SK-MEL-5 (cell line): ENCODE measurements at regions not wholly inside any gene's neighbourhood (a gene's known extent, or its start where the extent isn't known, plus 50 kb on each side); places are given as distances from the start of the nearest gene placed in this dataset.
"Not testable (repeated sequence)": the region's sequence is repeated elsewhere in the genome, so short reads cannot be mapped to it uniquely, and the experiment has no call there.

Experiments
- DNase-seq: peaks from one replicate; pipeline ENCODE4 v3.0.0-alpha.2; 2016; ENCODE audit warnings: low read depth, low spot score
- in situ Hi-C: cut with HindIII; loops from 2 replicates; pipeline ENCODE4 v1.10.0; 2016; ENCODE audit warnings: low sequenced_read_pairs, high pct_unique_total_duplicates, low pct_unique_long_range_greater_than_20kb

GRCh38 chr10:43998021-43998809 lies 349.5 kb upstream of the ZNF32 start:
- DNase-seq: no peak
- in situ Hi-C loops: no loop called here

- in situ Hi-C loops: no loop called here
- DNase-seq: no peak
Measured at GRCh38 chr10:43997330-43997729, 348.6 kb upstream of the ZNF32 start.

- in situ Hi-C loops: no loop called here
Measured at GRCh38 chr10:43994539-43994938, 345.9 kb upstream of the ZNF32 start.

GRCh38 chr10:43992816-43993215 lies 344.1 kb upstream of the ZNF32 start:
- in situ Hi-C loops: not testable (repeated sequence)

More at GRCh38 chr10:43994539-43994938, 345.9 kb upstream of the ZNF32 start:
- no peak for DNase-seq

GRCh38 chr10:43986374-43986773 lies 337.7 kb upstream of the ZNF32 start:
- no peak for DNase-seq
- in situ Hi-C loops: no loop called here

More at GRCh38 chr10:43992816-43993215, 344.1 kb upstream of the ZNF32 start:
- not testable (repeated sequence) for DNase-seq

GRCh38 chr10:43985941-43986340 lies 337.3 kb upstream of the ZNF32 start:
- in situ Hi-C loops: no loop called here

GRCh38 chr10:43983856-43984271 lies 335.2 kb upstream of the ZNF32 start:
- no peak for DNase-seq
- in situ Hi-C loops: no loop called here

More at GRCh38 chr10:43985941-43986340, 337.3 kb upstream of the ZNF32 start:
- no peak for DNase-seq

- no peak for DNase-seq
- in situ Hi-C loops: no loop called here
Measured at GRCh38 chr10:43983405-43983804, 334.7 kb upstream of the ZNF32 start.

- in situ Hi-C loops: no loop called here
- no peak for DNase-seq
Measured at GRCh38 chr10:43982250-43982649, 333.6 kb upstream of the ZNF32 start.

GRCh38 chr10:43981696-43982095 lies 333.0 kb upstream of the ZNF32 start:
- in situ Hi-C loops: no loop called here
- no peak for DNase-seq

- in situ Hi-C loops: no loop called here
Measured at GRCh38 chr10:43981232-43981631, 332.6 kb upstream of the ZNF32 start.

GRCh38 chr10:43980715-43981114 lies 332.0 kb upstream of the ZNF32 start:
- in situ Hi-C loops: no loop called here
- no peak for DNase-seq

More at GRCh38 chr10:43981232-43981631, 332.6 kb upstream of the ZNF32 start:
- no peak for DNase-seq

GRCh38 chr10:43980313-43980712 lies 331.6 kb upstream of the ZNF32 start:
- DNase-seq: no peak
- in situ Hi-C loops: no loop called here

GRCh38 chr10:43979551-43979950 lies 330.9 kb upstream of the ZNF32 start:
- DNase-seq: no peak
- in situ Hi-C loops: no loop called here

- in situ Hi-C loops: no loop called here
- DNase-seq: no peak
Measured at GRCh38 chr10:43978936-43979335, 330.3 kb upstream of the ZNF32 start.

GRCh38 chr10:43978091-43978490 lies 329.4 kb upstream of the ZNF32 start:
- DNase-seq: no peak
- in situ Hi-C loops: no loop called here

- in situ Hi-C loops: no loop called here
- DNase-seq: no peak
Measured at GRCh38 chr10:43976292-43976691, 327.6 kb upstream of the ZNF32 start.

- in situ Hi-C loops: no loop called here
- DNase-seq: no peak
Measured at GRCh38 chr10:43973801-43974200, 325.1 kb upstream of the ZNF32 start.

GRCh38 chr10:43972976-43973647 lies 324.4 kb upstream of the ZNF32 start:
- in situ Hi-C loops: no loop called here
- no peak for DNase-seq
